ENCODE measurements at regions not wholly inside any gene's neighbourhood (a gene's known extent, or its start where the extent isn't known, plus 50 kb on each side); places are given as distances from the start of the nearest gene placed in this dataset.
"Not testable (repeated sequence)": the region's sequence is repeated elsewhere in the genome, so short reads cannot be mapped to it uniquely, and the experiment has no call there.

DNA sequence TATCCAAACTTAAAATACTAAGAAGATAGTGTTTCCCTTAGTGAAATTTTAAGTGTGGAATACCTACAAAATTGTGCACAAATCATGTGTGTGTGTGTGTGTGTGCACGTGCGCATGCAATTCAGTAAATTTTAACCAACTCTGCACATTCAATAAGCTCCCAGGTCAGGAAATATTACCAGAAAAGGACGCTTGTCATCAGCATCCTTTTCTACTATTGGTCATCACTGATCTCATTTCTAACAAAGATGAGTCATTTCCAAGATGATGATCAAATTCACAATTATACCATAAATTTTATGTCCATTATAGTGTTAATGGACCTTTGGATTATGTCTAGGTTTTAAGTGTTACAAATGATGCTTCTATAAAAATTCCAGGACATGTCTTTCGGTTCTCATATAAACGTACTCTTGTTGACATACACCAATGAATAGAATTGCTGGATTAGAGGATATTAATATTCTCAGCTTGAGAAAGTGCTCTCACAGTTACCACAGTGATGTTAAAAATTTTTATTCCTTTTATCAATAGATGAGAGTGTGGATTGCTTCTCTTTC is 560.9 kb upstream of the AGA start:
- Histone ChIP-seq H3K79me2 (ENCODE audit: control insufficient read depth, insufficient read depth, low read length, poor library complexity) (no peaks in the 10 kb centered on the region), H3K9ac (ENCODE audit: low read length) (no peak overlapping the region), H3K18ac (ENCODE audit: low read length) (no peak overlapping the region)

DNA sequence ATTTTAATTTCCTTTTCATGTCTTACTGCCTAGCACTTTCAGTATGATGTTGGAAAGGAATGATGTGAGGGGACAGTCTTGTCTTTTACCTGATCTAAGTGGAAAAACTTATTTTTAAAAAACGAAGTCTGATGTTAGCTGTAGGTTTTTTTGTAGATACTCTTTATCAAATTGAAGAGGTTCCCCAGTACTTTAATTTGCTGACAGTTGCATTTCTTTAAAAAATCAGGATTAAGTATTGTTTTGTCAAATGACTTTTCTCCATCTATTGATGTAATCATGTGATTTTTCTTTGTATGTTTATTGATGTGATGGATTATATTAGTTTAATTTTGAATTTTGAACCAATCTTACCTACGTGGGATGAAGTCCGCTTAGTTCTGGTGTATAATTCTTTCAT is 568.4 kb upstream of the AGA start:
- no peak overlapping the region for H3K4me2 ChIP-seq (ENCODE audit: low read length)
- H3K4ac ChIP-seq (ENCODE audit: low read depth, low read length): no peak overlapping the region
- no peak overlapping the region for H2AFZ ChIP-seq (ENCODE audit: insufficient read depth, low read length, poor library complexity)
- H4K91ac ChIP-seq (ENCODE audit: low read depth, low read length): no peak overlapping the region
- no peaks in the 10 kb centered on the region for H3K79me2 ChIP-seq (ENCODE audit: control insufficient read depth, insufficient read depth, low read length, poor library complexity)
- WGBS (ENCODE audit: extremely low coverage, insufficient coverage, insufficient read length): no CpG with 5 or more reads among the region's 3 CpGs
- no peak overlapping the region for H3K18ac ChIP-seq (ENCODE audit: low read length)
- no peaks in the 10 kb centered on the region for H3K36me3 ChIP-seq (ENCODE audit: control insufficient read depth in 1 of 2, insufficient read depth in 2 of 2, low read length in 2 of 2)
- no peak overlapping the region for H2BK120ac ChIP-seq (ENCODE audit: insufficient read depth, low read length, poor library complexity)
- no peaks in the 10 kb centered on the region for H3K27me3 ChIP-seq (ENCODE audit: insufficient read depth, low read length)
- no peak overlapping the region for H4K8ac ChIP-seq (ENCODE audit: low read depth, low read length)
- DNase-seq: no peak
- H2AK5ac ChIP-seq (ENCODE audit: low read length): no peak overlapping the region
- no peak overlapping the region for H3K23ac ChIP-seq (ENCODE audit: low read length)
- H3K4me1 ChIP-seq (ENCODE audit: control insufficient read depth in 1 of 2, insufficient read depth in 2 of 2, low read length in 2 of 2): no peaks in the 10 kb centered on the region
- H3K79me1 ChIP-seq (ENCODE audit: low read length): no peaks in the 10 kb centered on the region
- H4K12ac ChIP-seq (ENCODE audit: low read depth, low read length): no peak overlapping the region
- no peaks in the 10 kb centered on the region for H3K9me3 ChIP-seq (ENCODE audit: insufficient read depth, low read depth, low read length)
- H3K14ac ChIP-seq (ENCODE audit: low read length): no peak overlapping the region
- H2BK12ac ChIP-seq (ENCODE audit: low read length): no peak overlapping the region
- no peak overlapping the region for H3K9ac ChIP-seq (ENCODE audit: low read length)
- H3K4me3 ChIP-seq (ENCODE audit: low read depth, low read length): no peak overlapping the region
- no peak overlapping the region for H2BK5ac ChIP-seq (ENCODE audit: low read depth, low read length, poor library complexity)
- H3K27ac ChIP-seq (ENCODE audit: low read depth, low read length): no peak overlapping the region

More for the DNA sequence above, 560.9 kb upstream of the AGA start:
- H4K8ac ChIP-seq (ENCODE audit: low read depth, low read length): no peak overlapping the region
- no peak overlapping the region for H2BK120ac ChIP-seq (ENCODE audit: insufficient read depth, low read length, poor library complexity)
- no peak overlapping the region for H3K27ac ChIP-seq (ENCODE audit: low read depth, low read length)
- no peak overlapping the region for H3K14ac ChIP-seq (ENCODE audit: low read length)
- no peak for DNase-seq
- H3K4ac ChIP-seq (ENCODE audit: low read depth, low read length): no peak overlapping the region
- no peaks in the 10 kb centered on the region for H3K79me1 ChIP-seq (ENCODE audit: low read length)
- H3K4me1 ChIP-seq (ENCODE audit: control insufficient read depth in 1 of 2, insufficient read depth in 2 of 2, low read length in 2 of 2): no peaks in the 10 kb centered on the region
- no peak overlapping the region for H4K12ac ChIP-seq (ENCODE audit: low read depth, low read length)
- H3K23ac ChIP-seq (ENCODE audit: low read length): no peak overlapping the region
- H3K4me2 ChIP-seq (ENCODE audit: low read length): no peak overlapping the region
- no peak overlapping the region for H2AK5ac ChIP-seq (ENCODE audit: low read length)
- H2BK5ac ChIP-seq (ENCODE audit: low read depth, low read length, poor library complexity): no peak overlapping the region
- H3K36me3 ChIP-seq (ENCODE audit: control insufficient read depth in 1 of 2, insufficient read depth in 2 of 2, low read length in 2 of 2): no peaks in the 10 kb centered on the region
- no peaks in the 10 kb centered on the region for H3K9me3 ChIP-seq (ENCODE audit: insufficient read depth, low read depth, low read length)
- no peaks in the 10 kb centered on the region for H3K27me3 ChIP-seq (ENCODE audit: insufficient read depth, low read length)
- no peak overlapping the region for H4K91ac ChIP-seq (ENCODE audit: low read depth, low read length)
- WGBS (ENCODE audit: extremely low coverage, insufficient coverage, insufficient read length): no CpG with 5 or more reads among the region's 5 CpGs
- H2AFZ ChIP-seq (ENCODE audit: insufficient read depth, low read length, poor library complexity): no peak overlapping the region
- H3K4me3 ChIP-seq (ENCODE audit: low read depth, low read length): no peak overlapping the region
- no peak overlapping the region for H2BK12ac ChIP-seq (ENCODE audit: low read length)

DNA sequence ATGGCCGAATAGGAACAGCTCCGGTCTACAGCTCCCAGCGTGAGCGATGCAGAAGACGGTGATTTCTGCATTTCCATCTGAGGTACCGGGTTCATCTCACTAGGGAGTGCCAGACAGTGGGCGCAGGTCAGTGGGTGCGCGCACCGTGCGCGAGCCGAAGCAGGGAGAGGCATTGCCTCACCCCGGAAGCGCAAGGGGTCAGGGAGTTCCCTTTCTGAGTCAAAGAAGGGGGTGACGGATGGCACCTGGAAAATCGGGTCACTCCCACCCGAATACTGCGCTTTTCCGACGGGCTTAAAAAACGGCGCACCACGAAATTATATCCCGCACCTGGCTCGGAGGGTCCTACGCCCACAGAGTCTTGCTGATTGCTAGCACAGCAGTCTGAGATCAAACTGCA is 572.8 kb upstream of the AGA start:
- H3K23ac ChIP-seq (ENCODE audit: low read length); H3K27me3 ChIP-seq (ENCODE audit: insufficient read depth, low read length); H2AFZ ChIP-seq (ENCODE audit: insufficient read depth, low read length, poor library complexity); H2BK12ac ChIP-seq (ENCODE audit: low read length); H4K8ac ChIP-seq (ENCODE audit: low read depth, low read length); H3K27ac ChIP-seq (ENCODE audit: low read depth, low read length); H4K91ac ChIP-seq (ENCODE audit: low read depth, low read length); H3K79me2 ChIP-seq (ENCODE audit: control insufficient read depth, insufficient read depth, low read length, poor library complexity); H3K4ac ChIP-seq (ENCODE audit: low read depth, low read length); H3K9me3 ChIP-seq (ENCODE audit: insufficient read depth, low read depth, low read length); H3K4me2 ChIP-seq (ENCODE audit: low read length); H4K12ac ChIP-seq (ENCODE audit: low read depth, low read length); H3K9ac ChIP-seq (ENCODE audit: low read length); H2BK120ac ChIP-seq (ENCODE audit: insufficient read depth, low read length, poor library complexity); H3K4me3 ChIP-seq (ENCODE audit: low read depth, low read length); H3K36me3 ChIP-seq (ENCODE audit: control insufficient read depth in 1 of 2, insufficient read depth in 2 of 2, low read length in 2 of 2); H3K14ac ChIP-seq (ENCODE audit: low read length); DNase-seq; H2BK5ac ChIP-seq (ENCODE audit: low read depth, low read length, poor library complexity); H3K79me1 ChIP-seq (ENCODE audit: low read length); H2AK5ac ChIP-seq (ENCODE audit: low read length); H3K4me1 ChIP-seq (ENCODE audit: control insufficient read depth in 1 of 2, insufficient read depth in 2 of 2, low read length in 2 of 2); H3K18ac ChIP-seq (ENCODE audit: low read length): not testable (repeated sequence)
- WGBS (ENCODE audit: extremely low coverage, insufficient coverage, insufficient read length): no CpG with 5 or more reads among the region's 27 CpGs

GRCh38 chr4:178026999-178027398 is 584.8 kb upstream of the AGA start:
- no peak overlapping the region for H3K23ac ChIP-seq (ENCODE audit: low read length)
- no peak overlapping the region for H3K9ac ChIP-seq (ENCODE audit: low read length)
- H2AK5ac ChIP-seq (ENCODE audit: low read length): no peak overlapping the region
- H3K4me2 ChIP-seq (ENCODE audit: low read length): no peak overlapping the region
- DNase-seq: no peak
- no peak overlapping the region for H3K14ac ChIP-seq (ENCODE audit: low read length)
- no peak overlapping the region for H3K18ac ChIP-seq (ENCODE audit: low read length)
- no peaks in the 10 kb centered on the region for H3K9me3 ChIP-seq (ENCODE audit: insufficient read depth, low read depth, low read length)
- H3K36me3 ChIP-seq (ENCODE audit: control insufficient read depth in 1 of 2, insufficient read depth in 2 of 2, low read length in 2 of 2): no peaks in the 10 kb centered on the region
- H2BK120ac ChIP-seq (ENCODE audit: insufficient read depth, low read length, poor library complexity): no peak overlapping the region
- no peak overlapping the region for H3K4ac ChIP-seq (ENCODE audit: low read depth, low read length)
- H4K91ac ChIP-seq (ENCODE audit: low read depth, low read length): no peak overlapping the region
- H3K27ac ChIP-seq (ENCODE audit: low read depth, low read length): no peak overlapping the region
- H4K12ac ChIP-seq (ENCODE audit: low read depth, low read length): no peak overlapping the region
- H4K8ac ChIP-seq (ENCODE audit: low read depth, low read length): no peak overlapping the region
- WGBS (ENCODE audit: extremely low coverage, insufficient coverage, insufficient read length): no CpG with 5 or more reads among the region's 3 CpGs
- no peaks in the 10 kb centered on the region for H3K4me1 ChIP-seq (ENCODE audit: control insufficient read depth in 1 of 2, insufficient read depth in 2 of 2, low read length in 2 of 2)
- no peaks in the 10 kb centered on the region for H3K79me1 ChIP-seq (ENCODE audit: low read length)
- no peak overlapping the region for H3K4me3 ChIP-seq (ENCODE audit: low read depth, low read length)
- no peaks in the 10 kb centered on the region for H3K27me3 ChIP-seq (ENCODE audit: insufficient read depth, low read length)
- H3K79me2 ChIP-seq (ENCODE audit: control insufficient read depth, insufficient read depth, low read length, poor library complexity): no peaks in the 10 kb centered on the region
- H2AFZ ChIP-seq (ENCODE audit: insufficient read depth, low read length, poor library complexity): no peak overlapping the region
- H2BK12ac ChIP-seq (ENCODE audit: low read length): no peak overlapping the region
- no peak overlapping the region for H2BK5ac ChIP-seq (ENCODE audit: low read depth, low read length, poor library complexity)
